Stomach (tissue), 8 donors: ENCODE measurements at regions not wholly inside any gene's neighbourhood (a gene's known extent, or its start where the extent isn't known, plus 50 kb on each side); places are given as distances from the start of the nearest gene placed in this dataset.

Source experiments
- DNase-seq, 2 donors: peaks; one replicate each; pipeline versions ENCODE4 v3.0.0 to v3.0.0-alpha.2; 2013 to 2019
- H3K27ac ChIP-seq, 5 donors: fragments of 200-600 bp in 4 of 5; sonication (generic) in 4 of 5; one replicate each; pipeline ENCODE4 v1.5.1; 2013 to 2019; ENCODE audit warnings: mild to moderate bottlenecking in 1 of 5, moderate library complexity in 1 of 5
- H3K27me3 ChIP-seq, 3 donors: fragments of 200-600 bp; sonication (generic); one replicate each; pipeline ENCODE4 v1.5.1; 2017 to 2019; ENCODE audit warnings: mixed run types in 1 of 3
- H3K36me3 ChIP-seq, 4 donors: fragments of 200-600 bp; sonication (generic); 1 replicate in 3 of 4; 2 replicates in 1 of 4; pipeline ENCODE4 v1.5.1; 2016 to 2019
- H3K4me1 ChIP-seq, 4 donors: fragments of 200-600 bp; sonication (generic); one replicate each; pipeline ENCODE4 v1.5.1; 2016 to 2019
- H3K4me3 ChIP-seq, 4 donors: fragments of 200-600 bp; sonication (generic) in 3 of 4; one replicate each; pipeline ENCODE4 v1.5.1; 2016 to 2019; ENCODE audit warnings: mild to moderate bottlenecking in 1 of 4
- H3K9me3 ChIP-seq, 4 donors: fragments of 200-600 bp; sonication (generic); one replicate each; pipeline ENCODE4 v1.5.1; 2016 to 2019
- EP300 ChIP-seq: sonication (generic); formaldehyde crosslinking; IDR thresholded peaks from one replicate; pipeline ENCODE4 v1.6.1; 2017; ENCODE audit warnings: antibody characterized with exemption
- POLR2A ChIP-seq, 4 donors: fragments of 450-650 bp; IDR thresholded peaks; one replicate each; pipeline ENCODE4 v1.6.1; 2016; ENCODE audit warnings: antibody characterized with exemption in 4 of 4, control low read depth in 2 of 4, mild to moderate bottlenecking in 1 of 4, moderate library complexity in 1 of 4
- POLR2AphosphoS5 ChIP-seq, 3 donors: sonication (generic); formaldehyde crosslinking; IDR thresholded peaks; one replicate each; pipeline ENCODE4 v1.6.1; 2016; ENCODE audit warnings: antibody characterized with exemption in 3 of 3
- WGBS, 5 donors: extraction: QIAGEN DNeasy Blood & Tissue Kit in 3 of 5; methylation state at CpG; one replicate each; pipeline versions ENCODE4 v1.1.5 to v1.1.7; 2013 to 2018; 5-methylcytosine and 5-hydroxymethylcytosine counted together
- intact Hi-C: fragments of 100-400 bp; cut with DNase I; formaldehyde crosslinking; loops from one replicate; pipeline ENCODE4 v1.15.1; 2023; ENCODE audit warnings: low total_unique reads
- TF ChIP-seq, protein P1 (sequence below), 7 experiments: fragments of 450-650 bp in 4 of 7; fragments of 200-600 bp in 3 of 7; sonication (generic) in 3 of 7; IDR thresholded peaks; one replicate each; pipeline ENCODE4 v1.5.1; 2016 to 2019; ENCODE audit warnings: antibody characterized with exemption in 7 of 7, control low read depth in 2 of 7, mild to moderate bottlenecking in 1 of 7
- donor health status: healthy with polysubstance abuse.
- donor health status: Bipolar disorder and iron deficiency.
- donor health status: healthy.

DNA sequence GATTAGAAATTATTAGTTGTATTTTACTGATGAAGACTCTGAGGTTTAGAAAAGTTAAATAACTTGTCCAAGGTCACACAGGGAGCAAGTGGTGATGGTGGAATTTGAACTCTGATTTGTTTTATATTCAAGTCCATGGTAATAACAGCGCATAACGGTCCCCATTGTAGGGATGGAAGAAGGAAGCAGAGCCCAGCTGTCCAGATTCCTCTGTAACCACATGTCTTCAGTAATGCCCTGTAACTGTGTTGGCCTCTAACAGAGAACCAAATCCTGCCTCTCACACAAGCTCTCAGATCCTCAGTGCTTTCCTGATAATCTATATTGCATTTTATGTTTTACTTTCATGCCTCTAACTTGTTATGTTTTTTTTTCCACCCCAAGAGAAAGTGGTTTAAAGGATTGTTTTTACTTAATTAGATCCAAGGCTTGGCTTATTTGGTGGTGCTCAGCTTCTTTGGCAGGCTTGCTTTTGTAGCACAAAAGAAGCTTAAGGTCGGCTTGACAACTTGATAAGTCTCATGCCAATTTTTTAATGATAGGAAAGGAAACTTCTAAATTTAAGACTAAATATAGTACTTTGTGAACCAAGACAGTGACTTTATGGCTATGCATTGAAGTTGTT lies 105.1 kb upstream of the SEL1L start:
- Histone ChIP-seq H3K27ac (no peak overlapping the region), H3K27me3 (no peaks in the 10 kb centered on the region), H3K9me3 (no peaks in the 10 kb centered on the region), H3K4me1 (no peaks in the 10 kb centered on the region), H3K4me3 (no peak overlapping the region), H3K36me3 (no peaks in the 10 kb centered on the region)
- intact Hi-C loops = no loop called here
- 52 to 72% (median 69%) methylated on average over 3 of the region's 3 CpGs for WGBS, 5 donors
- TF ChIP-seq, protein P1, sequence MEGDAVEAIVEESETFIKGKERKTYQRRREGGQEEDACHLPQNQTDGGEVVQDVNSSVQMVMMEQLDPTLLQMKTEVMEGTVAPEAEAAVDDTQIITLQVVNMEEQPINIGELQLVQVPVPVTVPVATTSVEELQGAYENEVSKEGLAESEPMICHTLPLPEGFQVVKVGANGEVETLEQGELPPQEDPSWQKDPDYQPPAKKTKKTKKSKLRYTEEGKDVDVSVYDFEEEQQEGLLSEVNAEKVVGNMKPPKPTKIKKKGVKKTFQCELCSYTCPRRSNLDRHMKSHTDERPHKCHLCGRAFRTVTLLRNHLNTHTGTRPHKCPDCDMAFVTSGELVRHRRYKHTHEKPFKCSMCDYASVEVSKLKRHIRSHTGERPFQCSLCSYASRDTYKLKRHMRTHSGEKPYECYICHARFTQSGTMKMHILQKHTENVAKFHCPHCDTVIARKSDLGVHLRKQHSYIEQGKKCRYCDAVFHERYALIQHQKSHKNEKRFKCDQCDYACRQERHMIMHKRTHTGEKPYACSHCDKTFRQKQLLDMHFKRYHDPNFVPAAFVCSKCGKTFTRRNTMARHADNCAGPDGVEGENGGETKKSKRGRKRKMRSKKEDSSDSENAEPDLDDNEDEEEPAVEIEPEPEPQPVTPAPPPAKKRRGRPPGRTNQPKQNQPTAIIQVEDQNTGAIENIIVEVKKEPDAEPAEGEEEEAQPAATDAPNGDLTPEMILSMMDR (IDR thresholded peaks at IDR 0.05) = no peak
- no peak for TF ChIP-seq POLR2AphosphoS5 (IDR thresholded peaks at IDR 0.05)
- no peak for TF ChIP-seq EP300
- no peak for DNase-seq

DNA sequence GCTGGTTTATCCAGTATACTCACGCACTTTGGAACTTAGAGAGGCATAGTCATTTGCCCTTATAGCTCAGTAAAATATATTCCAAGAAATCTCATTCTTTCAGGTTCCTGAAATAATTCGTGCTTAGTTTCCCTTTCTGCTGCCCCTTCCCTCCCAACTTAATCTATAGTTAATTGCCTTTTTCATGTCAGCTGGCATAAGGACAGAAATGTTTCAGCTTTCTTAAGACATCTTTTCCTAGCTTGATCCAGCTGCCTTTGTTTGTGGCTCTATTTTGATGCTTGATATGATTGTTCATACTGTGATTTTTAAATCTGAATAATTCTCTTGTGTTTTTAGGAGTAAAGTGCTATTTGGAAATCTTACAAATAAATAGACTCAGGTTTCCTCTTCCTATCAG lies 120.0 kb upstream of the SEL1L start:
- Histone ChIP-seq H3K4me3 (no peak overlapping the region), H3K4me1 (no peaks in the 10 kb centered on the region), H3K27ac (no peak overlapping the region), H3K36me3 (no peaks in the 10 kb centered on the region), H3K27me3 (no peaks in the 10 kb centered on the region), H3K9me3 (no peaks in the 10 kb centered on the region)
- intact Hi-C loops = no loop called here
- 68 to 79% (median 71%) methylated on average over 2 of the region's 2 CpGs for WGBS, 5 donors
- TF ChIP-seq POLR2AphosphoS5 (IDR thresholded peaks at IDR 0.05) = no peak
- TF ChIP-seq, protein P1 (IDR thresholded peaks at IDR 0.05) = no peak
- no peak for TF ChIP-seq EP300
- TF ChIP-seq POLR2A (IDR thresholded peaks at IDR 0.05) = no peak
- no peak for DNase-seq

DNA sequence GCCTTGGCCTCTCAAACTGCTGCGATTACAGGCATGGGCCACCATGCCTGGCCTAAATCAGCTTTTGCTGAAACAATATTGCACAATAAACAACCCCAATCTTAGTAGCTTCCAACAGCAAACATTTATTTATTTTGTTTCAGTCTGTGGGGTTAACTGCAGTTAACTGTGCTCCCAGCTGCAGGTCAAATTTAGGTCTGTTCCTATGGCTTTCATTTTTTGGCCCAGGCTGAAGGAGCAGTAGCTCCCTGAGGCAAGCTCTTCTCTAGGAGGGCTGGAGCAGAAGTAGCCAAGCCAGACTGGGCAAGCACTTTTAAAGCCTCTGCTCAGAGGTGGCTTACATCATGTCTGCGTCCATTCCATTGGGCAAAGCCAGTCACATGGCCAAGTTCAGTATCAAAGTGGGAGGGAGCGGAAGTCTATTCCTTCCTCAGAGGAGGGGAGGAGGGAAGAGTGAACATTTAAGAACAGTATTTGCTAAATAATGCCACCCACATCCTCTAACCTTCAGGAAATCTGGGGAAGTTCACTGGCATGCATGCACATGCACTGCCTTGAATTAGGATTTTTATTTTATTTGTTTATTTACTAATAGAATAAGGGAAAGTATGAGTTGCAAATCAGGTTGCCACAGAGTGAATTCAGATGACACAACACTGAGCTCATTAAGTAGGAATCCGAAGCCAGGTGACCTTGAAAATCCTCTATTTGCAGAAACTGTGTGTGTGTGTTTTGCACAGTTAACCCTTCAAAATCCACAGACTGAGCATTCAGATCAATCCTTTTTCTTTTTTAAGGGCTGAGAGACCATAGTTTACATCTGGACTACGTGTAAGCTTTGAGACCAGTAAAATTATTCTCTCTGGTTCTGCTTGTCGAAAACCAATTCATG lies 122.0 kb upstream of the SEL1L start:
- no peak for DNase-seq
- Histone ChIP-seq H3K9me3 (no peaks in the 10 kb centered on the region), H3K27me3 (no peaks in the 10 kb centered on the region), H3K36me3 (no peaks in the 10 kb centered on the region), H3K4me1 (no peaks in the 10 kb centered on the region), H3K27ac (no peak overlapping the region), H3K4me3 (no peak overlapping the region)
- WGBS, 5 donors = 60 to 66% (median 63%) methylated on average over 6 of the region's 6 CpGs
- TF ChIP-seq EP300 (no peak), POLR2AphosphoS5 (IDR thresholded peaks at IDR 0.05) (no peak), POLR2A (IDR thresholded peaks at IDR 0.05) (no peak)
- TF ChIP-seq, protein P1 (IDR thresholded peaks at IDR 0.05) = no peak
- intact Hi-C loops = no loop called here

DNA sequence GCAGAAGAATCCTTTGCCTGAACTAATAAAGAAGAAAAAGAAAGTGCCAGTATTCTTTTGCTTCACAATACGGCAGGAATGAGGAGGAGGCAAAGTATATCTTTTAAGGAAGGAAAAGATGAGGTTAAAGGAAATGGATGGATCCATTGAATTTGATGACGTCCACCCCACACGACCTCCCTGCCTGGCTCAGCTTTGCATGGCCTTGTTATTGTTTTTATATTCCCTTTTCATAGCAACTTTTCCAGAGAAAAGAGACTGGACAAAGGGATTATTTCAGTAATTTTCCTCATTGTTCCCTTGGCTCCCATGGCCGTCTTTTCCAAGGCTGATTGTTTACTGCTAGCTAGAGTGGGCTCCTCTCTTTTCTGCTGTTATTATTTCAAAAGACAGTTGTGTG lies 123.2 kb upstream of the SEL1L start:
- H3K4me1 ChIP-seq = no peaks in the 10 kb centered on the region
- intact Hi-C loops = no loop called here
- no peaks in the 10 kb centered on the region for H3K27me3 ChIP-seq
- H3K36me3 ChIP-seq = no peaks in the 10 kb centered on the region
- WGBS, 5 donors = 34 to 64% (median 44%) methylated on average over 4 of the region's 4 CpGs
- no peak overlapping the region for H3K4me3 ChIP-seq
- H3K27ac ChIP-seq = no peak overlapping the region
- no peak for DNase-seq
- H3K9me3 ChIP-seq = no peaks in the 10 kb centered on the region
- TF ChIP-seq EP300 (no peak), POLR2AphosphoS5 (IDR thresholded peaks at IDR 0.05) (no peak), POLR2A (IDR thresholded peaks at IDR 0.05) (no peak)
- TF ChIP-seq, protein P1 (IDR thresholded peaks at IDR 0.05) = no peak
